ENCODE measurements at regions not wholly inside any gene's neighbourhood (a gene's known extent, or its start where the extent isn't known, plus 50 kb on each side); places are given as distances from the start of the nearest gene placed in this dataset.
"Not testable (repeated sequence)": the region's sequence is repeated elsewhere in the genome, so short reads cannot be mapped to it uniquely, and the experiment has no call there.

DNA sequence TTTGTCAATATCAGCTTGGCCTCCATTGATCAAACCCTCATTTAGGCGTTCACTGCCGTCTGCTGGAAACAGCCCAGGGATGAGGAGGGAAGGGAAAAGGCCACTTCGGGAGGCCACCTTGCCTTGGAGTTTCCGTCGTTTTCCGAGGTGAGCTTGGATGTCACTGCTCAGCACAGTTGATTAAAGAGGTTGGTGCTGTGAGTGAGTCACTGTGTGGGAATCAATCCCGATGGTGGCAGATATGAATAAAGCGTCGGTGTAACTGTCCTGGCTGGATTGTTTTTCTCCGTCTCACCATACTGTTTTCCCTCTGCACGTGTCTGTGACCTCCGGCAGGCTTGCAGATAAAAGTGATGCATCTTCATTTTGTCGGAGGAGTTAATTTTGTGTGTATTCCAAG lies 148.1 kb downstream of the NPIPA7 start:
- H3K9me3 ChIP-seq (ENCODE audit: control insufficient read depth in 2 of 3, low read length in 3 of 3); H3K27me3 Mint-ChIP-seq; H3K36me3 ChIP-seq (ENCODE audit: control insufficient read depth in 2 of 3, insufficient read depth in 3 of 3, low read length in 3 of 3); H3K9me3 Mint-ChIP-seq; POLR2A ChIA-PET; H3K27ac Mint-ChIP-seq; CTCF ChIA-PET; ATAC-seq; intact Hi-C loops (cut with micrococcal nuclease); H3K36me3 Mint-ChIP-seq; H3K27ac ChIP-seq (ENCODE audit: low read depth, low read length); H3K4me1 ChIP-seq (ENCODE audit: control insufficient read depth in 2 of 2, insufficient read depth in 2 of 2, low read length in 2 of 2); H3K27me3 ChIP-seq (ENCODE audit: control insufficient read depth in 2 of 2, insufficient read depth in 2 of 2, low read length in 2 of 2); H3K4me3 ChIP-seq (ENCODE audit: low read length); H3K4me3 Mint-ChIP-seq; H3K4me1 Mint-ChIP-seq; DNase-seq: not testable (repeated sequence)

DNA sequence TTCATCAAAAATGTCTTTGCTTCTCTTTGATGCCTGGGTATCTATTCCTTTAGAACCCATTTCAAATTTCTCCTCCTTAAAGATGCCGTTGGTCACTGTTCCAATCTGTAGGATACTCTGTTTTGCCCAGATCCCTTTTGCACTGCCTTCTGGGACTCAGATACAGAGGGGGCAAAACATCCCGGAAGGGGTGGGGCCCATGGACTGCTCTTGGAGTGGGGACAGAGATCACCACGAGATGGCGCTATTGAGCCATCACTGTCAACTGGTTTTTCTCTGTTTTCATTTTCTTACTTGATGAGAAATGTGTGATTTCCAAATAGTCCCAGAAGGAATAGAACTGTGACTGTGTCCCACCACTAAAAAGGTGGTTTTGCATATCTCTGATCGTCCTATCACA lies 151.8 kb downstream of the NPIPA7 start:
- not testable (repeated sequence) for H3K9me3 Mint-ChIP-seq

DNA sequence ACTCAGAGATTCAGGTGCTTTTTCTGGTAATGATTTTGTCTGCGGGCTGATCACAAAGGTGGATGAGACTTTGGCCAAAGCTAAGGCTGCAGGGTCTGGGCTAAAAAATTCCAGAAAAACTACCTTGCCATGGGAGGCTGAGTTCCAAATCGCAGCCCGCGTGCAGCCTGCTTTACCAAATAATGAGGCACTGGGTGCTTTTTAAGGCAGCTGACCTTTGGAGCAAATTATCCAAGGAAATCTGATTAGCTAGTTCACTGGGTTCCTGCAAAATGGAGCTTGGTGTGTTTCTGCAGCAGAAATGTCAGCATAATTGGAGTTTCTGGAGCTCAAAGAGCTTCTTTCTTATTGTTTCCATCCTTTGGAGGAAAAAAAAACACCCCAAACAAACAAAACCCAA lies 156.6 kb downstream of the NPIPA7 start:
- not testable (repeated sequence) for H3K27me3 Mint-ChIP-seq, H3K4me1 Mint-ChIP-seq

More for the DNA sequence above, 151.8 kb downstream of the NPIPA7 start:
- H3K36me3 ChIP-seq (ENCODE audit: control insufficient read depth in 2 of 3, insufficient read depth in 3 of 3, low read length in 3 of 3); intact Hi-C loops (cut with micrococcal nuclease); CTCF ChIA-PET; H3K4me3 Mint-ChIP-seq; H3K27me3 ChIP-seq (ENCODE audit: control insufficient read depth in 2 of 2, insufficient read depth in 2 of 2, low read length in 2 of 2); DNase-seq; H3K27ac Mint-ChIP-seq; H3K27ac ChIP-seq (ENCODE audit: low read depth, low read length); H3K27me3 Mint-ChIP-seq; ATAC-seq; H3K4me1 Mint-ChIP-seq; H3K9me3 ChIP-seq (ENCODE audit: control insufficient read depth in 2 of 3, low read length in 3 of 3); H3K4me1 ChIP-seq (ENCODE audit: control insufficient read depth in 2 of 2, insufficient read depth in 2 of 2, low read length in 2 of 2); H3K4me3 ChIP-seq (ENCODE audit: low read length); POLR2A ChIA-PET; H3K36me3 Mint-ChIP-seq: not testable (repeated sequence)

DNA sequence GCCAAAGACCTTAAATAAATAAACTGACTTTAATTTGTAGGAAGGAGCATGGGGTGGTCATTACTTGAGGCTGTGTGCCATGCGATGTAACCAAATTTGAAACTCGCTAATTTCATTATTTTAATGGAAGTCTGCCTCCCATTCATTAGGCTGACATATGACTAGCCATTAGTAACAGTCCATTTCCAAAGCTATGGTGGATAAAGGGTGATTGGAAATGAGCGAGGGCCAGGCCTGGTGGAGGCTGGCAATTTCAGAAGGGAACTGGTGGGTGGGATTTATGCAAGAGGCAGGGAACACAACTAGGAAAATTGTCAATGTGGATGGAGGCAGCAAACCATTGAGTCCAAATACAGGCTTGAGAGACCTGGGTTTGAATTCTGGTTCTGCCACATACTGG lies 157.2 kb downstream of the NPIPA7 start:
- H3K4me1 ChIP-seq (ENCODE audit: control insufficient read depth in 2 of 2, insufficient read depth in 2 of 2, low read length in 2 of 2); H3K9me3 Mint-ChIP-seq; POLR2A ChIA-PET; H3K36me3 Mint-ChIP-seq; intact Hi-C loops (cut with micrococcal nuclease); DNase-seq; H3K4me3 ChIP-seq (ENCODE audit: low read length); H3K27me3 ChIP-seq (ENCODE audit: control insufficient read depth in 2 of 2, insufficient read depth in 2 of 2, low read length in 2 of 2); CTCF ChIA-PET; H3K4me1 Mint-ChIP-seq; H3K27ac Mint-ChIP-seq; H3K27ac ChIP-seq (ENCODE audit: low read depth, low read length); H3K4me3 Mint-ChIP-seq; ATAC-seq; H3K9me3 ChIP-seq (ENCODE audit: control insufficient read depth in 2 of 3, low read length in 3 of 3); H3K36me3 ChIP-seq (ENCODE audit: control insufficient read depth in 2 of 3, insufficient read depth in 3 of 3, low read length in 3 of 3); H3K27me3 Mint-ChIP-seq: not testable (repeated sequence)

More for the DNA sequence above, 156.6 kb downstream of the NPIPA7 start:
- H3K4me3 Mint-ChIP-seq; DNase-seq; H3K36me3 Mint-ChIP-seq; ATAC-seq; H3K9me3 ChIP-seq (ENCODE audit: control insufficient read depth in 2 of 3, low read length in 3 of 3); H3K27me3 ChIP-seq (ENCODE audit: control insufficient read depth in 2 of 2, insufficient read depth in 2 of 2, low read length in 2 of 2); H3K27ac Mint-ChIP-seq; intact Hi-C loops (cut with micrococcal nuclease); POLR2A ChIA-PET; H3K4me1 ChIP-seq (ENCODE audit: control insufficient read depth in 2 of 2, insufficient read depth in 2 of 2, low read length in 2 of 2); CTCF ChIA-PET; H3K36me3 ChIP-seq (ENCODE audit: control insufficient read depth in 2 of 3, insufficient read depth in 3 of 3, low read length in 3 of 3); H3K4me3 ChIP-seq (ENCODE audit: low read length); H3K9me3 Mint-ChIP-seq; H3K27ac ChIP-seq (ENCODE audit: low read depth, low read length): not testable (repeated sequence)

DNA sequence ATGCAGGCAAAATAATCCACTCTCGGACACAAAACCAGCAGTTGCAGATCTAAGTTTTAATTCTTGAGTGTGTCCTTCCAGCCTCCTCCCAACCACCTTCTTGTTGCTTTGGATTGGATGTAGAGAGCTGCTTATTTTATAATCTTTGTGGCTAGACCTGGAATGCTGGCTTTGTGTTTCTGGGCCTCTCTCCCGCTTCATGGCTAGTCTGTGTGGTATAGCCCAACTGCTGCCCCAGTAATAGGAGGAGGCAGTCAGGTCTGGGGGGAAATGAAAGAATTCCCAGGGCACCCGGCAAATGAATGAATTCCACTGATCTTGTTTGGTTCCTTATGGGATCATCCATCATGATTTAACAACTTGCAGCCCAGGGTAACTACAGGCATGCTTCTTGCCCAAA lies 170.8 kb downstream of the NPIPA7 start:
- H3K9me3 ChIP-seq (ENCODE audit: control insufficient read depth in 2 of 3, low read length in 3 of 3); POLR2A ChIA-PET; H3K36me3 ChIP-seq (ENCODE audit: control insufficient read depth in 2 of 3, insufficient read depth in 3 of 3, low read length in 3 of 3); H3K36me3 Mint-ChIP-seq; ATAC-seq; H3K4me3 Mint-ChIP-seq; CTCF ChIA-PET; H3K9me3 Mint-ChIP-seq; H3K27me3 ChIP-seq (ENCODE audit: control insufficient read depth in 2 of 2, insufficient read depth in 2 of 2, low read length in 2 of 2); intact Hi-C loops (cut with micrococcal nuclease); H3K4me3 ChIP-seq (ENCODE audit: low read length); H3K4me1 Mint-ChIP-seq; H3K4me1 ChIP-seq (ENCODE audit: control insufficient read depth in 2 of 2, insufficient read depth in 2 of 2, low read length in 2 of 2); H3K27ac ChIP-seq (ENCODE audit: low read depth, low read length); DNase-seq; H3K27ac Mint-ChIP-seq: not testable (repeated sequence)
- H3K27me3 Mint-ChIP-seq, result peaks cover 4 to 18% (median 16%) of the 10 kb centered on the region in 5 donors

DNA sequence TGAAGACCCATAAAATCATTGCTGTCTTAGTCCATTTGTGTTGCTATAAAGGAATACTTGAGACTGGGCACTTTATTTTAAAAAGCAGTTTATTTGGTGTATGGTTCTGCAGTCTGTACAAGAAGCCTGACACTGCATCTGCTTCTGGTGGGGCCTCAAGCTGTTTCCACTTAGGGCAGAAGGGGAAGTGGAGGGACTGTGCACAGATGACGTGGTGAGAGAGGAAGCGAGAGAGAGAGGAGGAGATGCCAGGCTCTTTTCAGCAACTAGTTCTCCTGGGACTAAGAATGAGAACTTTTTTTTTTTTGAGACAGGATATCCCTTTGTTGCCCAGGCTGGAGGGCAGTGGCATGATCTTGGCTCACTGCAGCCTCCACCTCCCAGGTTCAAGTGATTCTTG lies 171.9 kb downstream of the NPIPA7 start:
- ATAC-seq; H3K4me1 Mint-ChIP-seq; H3K27ac ChIP-seq (ENCODE audit: low read depth, low read length); intact Hi-C loops (cut with micrococcal nuclease); H3K9me3 Mint-ChIP-seq; H3K36me3 Mint-ChIP-seq; H3K4me1 ChIP-seq (ENCODE audit: control insufficient read depth in 2 of 2, insufficient read depth in 2 of 2, low read length in 2 of 2); DNase-seq; H3K27ac Mint-ChIP-seq; POLR2A ChIA-PET; H3K9me3 ChIP-seq (ENCODE audit: control insufficient read depth in 2 of 3, low read length in 3 of 3); H3K4me3 ChIP-seq (ENCODE audit: low read length); H3K36me3 ChIP-seq (ENCODE audit: control insufficient read depth in 2 of 3, insufficient read depth in 3 of 3, low read length in 3 of 3); CTCF ChIA-PET; H3K4me3 Mint-ChIP-seq; H3K27me3 ChIP-seq (ENCODE audit: control insufficient read depth in 2 of 2, insufficient read depth in 2 of 2, low read length in 2 of 2): not testable (repeated sequence)
- H3K27me3 Mint-ChIP-seq, result peaks cover 2 to 19% (median 18%) of the 10 kb centered on the region in 5 donors

DNA sequence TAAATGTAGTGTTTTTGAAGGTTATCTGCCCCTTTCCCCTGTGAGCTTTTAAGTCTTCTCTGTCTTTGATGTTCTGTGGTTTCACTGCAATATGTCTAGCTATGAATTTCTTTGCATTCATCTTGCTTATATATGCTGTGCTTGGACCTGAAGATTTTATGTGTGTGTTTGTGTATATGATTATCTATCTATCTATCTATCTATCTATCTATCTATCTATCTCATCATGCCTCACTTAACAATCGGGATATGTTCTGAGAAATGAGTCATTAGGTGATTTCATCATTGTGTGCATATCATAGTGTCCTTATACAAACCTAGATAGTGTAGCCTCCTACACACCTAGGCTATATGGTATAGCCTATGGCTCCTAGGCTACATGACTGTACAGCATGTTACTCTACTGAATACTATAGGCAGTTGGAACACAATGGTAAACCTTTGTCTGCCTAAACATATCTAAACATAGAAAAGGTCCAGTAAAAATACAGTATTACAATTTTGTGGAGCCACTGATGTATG lies 173.9 kb downstream of the NPIPA7 start:
- H3K27ac ChIP-seq (ENCODE audit: low read depth, low read length); CTCF ChIA-PET; ATAC-seq; H3K4me1 Mint-ChIP-seq; H3K27me3 ChIP-seq (ENCODE audit: control insufficient read depth in 2 of 2, insufficient read depth in 2 of 2, low read length in 2 of 2); POLR2A ChIA-PET; H3K9me3 Mint-ChIP-seq; H3K27ac Mint-ChIP-seq; DNase-seq; H3K4me1 ChIP-seq (ENCODE audit: control insufficient read depth in 2 of 2, insufficient read depth in 2 of 2, low read length in 2 of 2); H3K36me3 ChIP-seq (ENCODE audit: control insufficient read depth in 2 of 3, insufficient read depth in 3 of 3, low read length in 3 of 3); H3K9me3 ChIP-seq (ENCODE audit: control insufficient read depth in 2 of 3, low read length in 3 of 3); H3K4me3 Mint-ChIP-seq; H3K36me3 Mint-ChIP-seq; intact Hi-C loops (cut with micrococcal nuclease); H3K4me3 ChIP-seq (ENCODE audit: low read length): not testable (repeated sequence)
- H3K27me3 Mint-ChIP-seq, result peaks cover 0 to 18% (median 10%) of the 10 kb centered on the region in 5 donors
